ENCODE measurements at regions not wholly inside any gene's neighbourhood (a gene's known extent, or its start where the extent isn't known, plus 50 kb on each side); places are given as distances from the start of the nearest gene placed in this dataset.
"Not testable (repeated sequence)": the region's sequence is repeated elsewhere in the genome, so short reads cannot be mapped to it uniquely, and the experiment has no call there.

DNA sequence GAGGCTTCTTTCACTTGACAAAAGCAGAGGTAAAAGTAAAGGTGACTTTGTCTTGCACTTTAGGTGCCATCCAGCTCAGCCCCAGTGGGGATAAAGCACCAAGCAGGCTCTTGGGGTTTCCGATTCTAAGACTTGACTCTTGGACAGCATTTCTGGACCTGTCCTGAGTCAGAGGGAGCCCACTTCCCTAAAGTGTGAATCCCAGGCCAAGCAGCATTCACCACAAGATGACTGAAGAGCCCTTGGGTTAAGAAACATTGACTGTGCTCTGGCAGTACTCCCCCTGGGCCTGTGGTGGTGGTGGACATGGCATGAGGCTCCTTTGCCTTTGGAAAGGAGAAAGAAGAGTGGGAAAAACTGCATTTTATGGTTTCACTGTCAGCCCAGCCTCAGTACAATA lies 638.0 kb upstream of the VRK2 start:
- no peak for DNase-seq (ENCODE audit: low read depth in 2 of 3, low spot score in 1 of 3)

DNA sequence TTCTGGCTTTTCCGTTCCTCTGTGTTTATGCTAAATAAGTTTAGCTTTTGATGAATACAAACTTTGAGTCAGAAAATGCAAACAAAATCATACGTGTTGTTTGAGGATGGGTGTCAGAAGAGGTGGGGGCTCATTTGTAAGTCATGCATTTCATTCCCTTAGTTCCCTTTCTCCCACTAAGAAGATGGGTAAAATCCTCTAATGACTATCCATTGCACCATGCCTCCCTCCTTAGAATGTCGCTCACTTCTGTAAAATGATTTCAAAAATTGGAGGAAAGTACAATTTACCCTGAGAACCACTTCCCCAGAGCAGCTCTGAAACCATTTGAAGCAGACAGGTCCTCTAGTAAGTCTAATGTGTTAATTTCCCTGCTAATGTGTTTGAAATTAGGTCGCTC lies 629.6 kb upstream of the VRK2 start:
- DNase-seq (ENCODE audit: low read depth in 2 of 3, low spot score in 1 of 3), result no peak

DNA sequence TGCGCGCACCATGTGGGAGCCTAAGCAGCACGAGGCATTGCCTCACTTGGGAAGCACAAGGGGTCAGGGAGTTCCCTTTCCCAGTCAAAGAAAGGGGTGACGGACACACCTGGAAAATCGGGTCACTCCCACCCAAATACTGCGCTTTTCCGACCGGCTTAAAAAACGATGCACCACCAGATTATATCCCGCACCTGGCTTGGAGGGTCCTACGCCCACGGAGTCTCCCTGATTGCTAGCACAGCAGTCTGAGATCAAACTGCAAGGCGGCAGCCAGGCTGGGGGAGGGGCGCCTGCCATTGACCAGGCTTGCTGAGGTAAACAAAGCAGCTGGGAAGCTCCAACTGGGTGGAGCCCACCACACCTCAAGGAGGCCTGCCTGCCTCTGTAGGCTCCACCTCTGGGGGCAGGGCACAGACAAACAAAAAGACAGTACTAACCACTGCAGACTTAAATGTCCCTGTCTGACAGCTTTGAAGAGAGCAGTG lies 627.7 kb upstream of the VRK2 start:
- DNase-seq (ENCODE audit: low read depth in 2 of 3, low spot score in 1 of 3), result not testable (repeated sequence)

DNA sequence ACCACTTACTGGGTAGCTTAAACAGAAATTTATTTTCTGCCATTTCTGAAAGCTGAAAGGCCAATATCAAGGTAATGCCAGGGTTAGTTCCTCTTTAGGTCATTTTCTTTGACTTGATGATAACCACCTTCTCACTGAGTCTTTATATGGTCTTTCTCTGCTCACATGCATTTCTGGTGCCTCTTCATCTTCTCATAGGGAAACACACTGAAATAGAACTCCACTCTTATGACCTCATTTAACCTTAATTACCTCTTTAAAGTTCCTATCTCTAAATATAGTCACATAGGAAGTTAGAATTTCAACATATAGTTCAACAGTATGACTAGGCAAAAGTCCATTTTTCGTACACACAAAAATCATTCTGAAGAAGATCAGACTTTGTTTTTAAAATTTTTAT lies 616.8 kb upstream of the VRK2 start:
- no peak for DNase-seq (ENCODE audit: low read depth in 2 of 3, low spot score in 1 of 3)

DNA sequence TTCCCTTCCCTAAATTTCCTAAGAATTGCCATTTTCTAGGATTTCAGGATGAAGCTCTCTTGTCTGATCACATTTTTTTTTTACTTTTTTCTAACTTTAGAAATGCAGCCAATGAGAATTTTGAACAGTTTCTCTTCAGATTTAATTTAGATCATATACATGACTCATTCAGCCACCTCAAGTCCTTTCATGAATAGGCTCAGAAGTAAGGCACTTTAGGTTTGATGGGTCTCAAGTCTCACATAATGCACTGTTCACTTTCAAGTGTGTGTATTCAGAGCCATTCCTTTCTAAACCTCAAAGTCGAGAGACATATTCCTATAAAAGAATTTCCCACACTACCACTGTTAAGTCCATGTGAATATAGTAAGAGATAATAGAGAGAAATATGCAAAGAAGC lies 614.1 kb upstream of the VRK2 start:
- no peak for DNase-seq (ENCODE audit: low read depth in 2 of 3, low spot score in 1 of 3)

DNA sequence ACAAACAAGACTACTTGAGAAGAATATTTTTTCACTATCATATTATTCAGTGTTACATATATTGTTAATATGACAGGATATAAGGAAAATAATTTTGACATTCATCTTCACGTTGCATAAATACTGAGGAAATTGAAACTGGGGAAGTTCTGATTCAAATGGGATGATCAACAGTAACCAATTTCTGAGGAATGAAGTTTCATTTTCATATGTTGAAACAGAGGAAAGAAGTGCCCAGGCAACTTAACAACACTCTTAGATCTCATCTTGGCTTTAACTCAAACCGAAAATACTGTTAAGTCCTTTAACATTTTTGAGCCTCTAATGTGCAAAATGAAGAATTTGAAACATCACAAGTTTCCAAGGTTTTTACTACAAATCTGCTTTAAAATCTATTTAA lies 612.2 kb upstream of the VRK2 start:
- no peak for DNase-seq (ENCODE audit: low read depth in 2 of 3, low spot score in 1 of 3)

DNA sequence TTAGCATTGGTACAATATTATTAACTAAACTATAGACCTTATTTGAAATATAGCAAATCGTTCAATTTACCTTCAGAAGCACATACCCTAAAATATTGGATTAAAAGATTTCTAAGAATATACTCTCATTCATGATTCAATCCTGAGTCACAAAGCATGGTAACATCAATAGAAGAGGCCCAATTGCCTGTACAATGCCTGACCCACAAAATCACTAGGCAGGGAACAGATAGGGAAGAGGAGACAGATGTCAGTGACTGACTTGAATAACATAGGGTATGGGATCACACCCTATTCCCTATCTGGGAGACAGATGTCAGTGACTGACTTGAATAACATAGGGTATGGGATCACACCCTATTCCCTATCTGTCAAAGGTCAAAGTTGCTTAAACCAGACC lies 611.6 kb upstream of the VRK2 start:
- no peak for DNase-seq (ENCODE audit: low read depth in 2 of 3, low spot score in 1 of 3)

DNA sequence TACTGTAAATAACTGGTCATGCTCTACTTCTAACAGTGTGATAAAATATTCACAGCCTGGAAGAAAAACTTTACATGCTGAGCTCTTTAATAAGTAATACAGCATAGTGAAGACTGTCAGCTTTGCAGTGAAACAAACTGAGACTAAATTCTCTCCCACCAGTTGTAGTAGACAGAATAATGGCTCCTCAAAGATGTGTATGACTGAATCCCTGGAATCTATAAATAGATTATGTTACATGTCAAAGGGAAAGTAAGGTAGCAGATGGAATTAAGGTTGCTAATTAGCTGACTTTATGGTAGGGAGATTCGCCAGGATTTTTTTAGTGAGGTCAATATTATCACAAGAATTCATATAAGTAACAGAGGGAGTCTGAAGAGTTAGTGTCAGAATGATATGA lies 609.5 kb upstream of the VRK2 start:
- no peak for DNase-seq (ENCODE audit: low read depth in 2 of 3, low spot score in 1 of 3)

DNA sequence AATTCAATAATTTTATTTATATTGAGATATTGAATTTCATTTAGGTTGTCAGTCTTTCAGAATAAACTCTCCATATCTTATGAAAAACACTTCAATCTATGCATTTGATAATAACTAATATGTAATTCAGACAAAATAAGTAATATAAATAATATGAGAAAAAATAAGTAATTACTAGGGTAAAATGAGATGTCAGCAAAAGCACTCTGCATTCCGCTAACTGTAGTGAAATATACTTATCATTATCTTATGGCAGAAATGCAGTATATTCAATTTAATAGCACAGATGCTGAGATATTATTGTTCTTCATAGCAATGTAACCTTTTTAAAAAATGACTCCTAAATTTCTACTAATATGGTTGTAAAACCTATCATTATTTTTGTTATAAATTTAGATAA lies 606.2 kb upstream of the VRK2 start:
- DNase-seq (ENCODE audit: low read depth in 2 of 3, low spot score in 1 of 3), result no peak

DNA sequence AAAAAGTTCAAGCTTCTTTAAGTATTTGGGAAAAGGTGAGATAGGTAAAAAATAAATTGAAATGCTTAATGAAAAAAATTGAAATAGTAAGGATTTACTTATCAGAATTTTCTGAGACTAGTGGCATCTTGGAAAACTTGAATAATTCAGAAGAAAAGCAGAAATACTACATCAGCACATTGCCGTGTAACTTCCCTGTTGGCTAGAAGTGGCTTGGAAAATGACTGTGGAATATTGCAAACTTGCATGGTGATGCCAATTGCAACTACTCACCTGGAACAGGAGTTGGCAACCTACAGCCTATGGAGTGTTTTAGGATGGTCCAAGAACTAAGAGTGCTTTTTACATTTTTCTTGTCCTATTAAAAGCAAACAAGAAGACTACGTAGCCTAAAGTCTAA lies 603.5 kb upstream of the VRK2 start:
- no peak for DNase-seq (ENCODE audit: low read depth in 2 of 3, low spot score in 1 of 3)

DNA sequence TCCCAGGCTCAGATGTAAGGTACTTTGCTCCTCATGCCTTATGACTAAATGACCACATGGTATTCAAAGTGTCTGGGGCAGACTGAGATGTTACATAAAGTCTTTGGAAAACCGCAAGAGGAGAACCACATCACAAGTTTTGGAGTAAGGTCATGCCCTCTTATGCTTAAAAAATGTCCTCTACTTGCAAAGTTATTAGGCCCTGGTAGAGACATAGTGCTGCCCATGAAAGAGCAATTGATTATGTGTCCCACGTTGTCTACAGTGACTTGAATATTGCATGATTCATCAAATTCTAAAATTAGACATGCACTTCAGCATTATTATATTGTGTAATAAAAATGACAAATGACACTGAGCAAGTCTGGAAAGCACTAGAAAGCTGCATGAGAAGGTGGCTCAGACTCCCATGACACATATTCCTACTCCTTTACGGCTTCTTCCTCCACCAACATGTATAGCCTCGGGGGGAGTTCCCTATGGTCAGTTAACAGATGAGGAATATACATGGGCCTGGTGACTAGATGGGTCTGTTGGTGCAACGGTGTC lies 602.6 kb upstream of the VRK2 start:
- no peak for DNase-seq (ENCODE audit: low read depth in 2 of 3, low spot score in 1 of 3)

DNA sequence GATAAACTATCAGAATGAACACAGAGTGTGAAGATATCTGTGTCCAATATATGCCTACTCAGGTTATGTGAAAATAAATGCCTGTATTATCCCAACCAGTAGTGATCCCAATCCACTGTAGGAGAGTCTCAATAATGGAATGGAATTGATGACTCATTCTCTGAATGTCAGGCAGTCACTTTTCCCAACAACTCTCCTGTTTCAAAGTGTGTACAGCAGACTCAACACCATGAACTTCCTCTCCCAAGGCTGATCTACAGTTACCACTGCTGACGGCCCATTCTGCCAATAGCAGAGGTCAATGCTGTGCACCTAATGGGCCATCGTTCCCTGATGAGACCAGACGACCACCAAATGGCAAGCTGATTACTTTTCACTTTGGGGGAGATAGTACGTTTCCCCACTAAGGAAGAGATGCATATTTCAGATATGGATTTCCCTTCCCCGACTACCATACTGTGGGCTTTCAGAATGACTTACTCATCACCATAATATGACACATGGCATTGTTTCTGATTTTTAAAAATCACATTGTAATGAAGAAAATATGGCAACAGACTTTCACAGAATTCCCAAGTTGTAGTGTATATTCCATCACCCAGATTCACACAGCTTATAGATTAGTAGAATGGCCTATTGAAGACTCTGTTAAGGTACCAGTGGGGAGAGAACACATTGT lies 601.7 kb upstream of the VRK2 start:
- no peak for DNase-seq (ENCODE audit: low read depth in 2 of 3, low spot score in 1 of 3)

DNA sequence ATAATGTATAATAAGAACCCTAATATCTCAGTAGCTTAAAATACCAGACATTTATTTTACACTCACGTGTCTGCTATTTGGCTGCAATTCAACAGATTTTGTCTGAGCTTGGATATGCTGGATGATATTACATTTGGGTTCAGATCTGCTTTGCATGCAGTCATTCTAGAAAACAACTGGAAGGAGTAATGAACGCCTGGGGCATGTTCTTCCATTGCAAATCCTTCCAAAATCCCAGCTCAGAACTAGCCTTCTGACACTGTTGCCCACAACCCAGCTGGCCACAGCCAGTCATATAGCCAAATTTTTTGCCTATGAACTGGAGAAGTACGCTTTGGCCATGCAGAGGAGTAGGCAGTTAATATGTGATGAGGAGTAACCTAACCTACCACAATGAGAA lies 597.8 kb upstream of the VRK2 start:
- no peak for DNase-seq (ENCODE audit: low read depth in 2 of 3, low spot score in 1 of 3)

DNA sequence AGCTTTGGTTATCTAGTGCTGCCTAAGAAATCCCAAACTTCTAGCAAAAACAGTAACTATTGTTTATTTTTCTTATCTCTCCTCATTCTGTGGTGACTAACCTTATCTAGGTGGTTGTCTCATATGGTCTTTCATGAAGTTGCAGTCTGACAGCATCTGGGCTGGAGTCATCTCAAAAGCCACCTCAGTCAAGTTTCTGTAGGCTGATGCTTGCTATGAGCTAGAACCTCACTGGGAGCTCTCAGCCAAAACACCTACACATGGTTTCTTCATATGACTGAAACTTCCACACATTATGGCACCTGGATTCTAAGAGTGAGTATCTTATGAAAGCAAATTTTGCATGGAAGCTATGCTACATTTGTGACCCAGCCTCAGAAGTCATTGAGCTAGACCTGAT lies 596.4 kb upstream of the VRK2 start:
- no peak for DNase-seq (ENCODE audit: low read depth in 2 of 3, low spot score in 1 of 3)

DNA sequence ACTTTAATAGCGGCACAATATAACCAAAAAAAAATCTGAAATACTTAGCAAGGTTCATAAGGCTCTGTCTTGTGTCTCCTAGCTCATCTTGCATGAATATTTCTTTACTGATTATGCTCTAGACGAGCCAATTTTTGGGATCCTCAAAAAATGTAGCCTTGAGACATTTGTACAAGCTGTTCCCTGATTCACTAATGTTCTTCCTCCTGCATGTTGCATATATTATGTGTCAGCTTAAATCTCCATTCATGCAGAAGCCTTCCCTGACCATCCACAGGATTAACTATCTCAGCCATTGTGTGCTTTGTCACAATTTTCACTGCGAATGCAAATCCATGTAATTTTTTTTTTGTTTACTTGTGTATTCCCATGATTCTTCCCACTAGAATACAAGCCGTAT lies 594.0 kb upstream of the VRK2 start:
- no peak for DNase-seq (ENCODE audit: low read depth in 2 of 3, low spot score in 1 of 3)

DNA sequence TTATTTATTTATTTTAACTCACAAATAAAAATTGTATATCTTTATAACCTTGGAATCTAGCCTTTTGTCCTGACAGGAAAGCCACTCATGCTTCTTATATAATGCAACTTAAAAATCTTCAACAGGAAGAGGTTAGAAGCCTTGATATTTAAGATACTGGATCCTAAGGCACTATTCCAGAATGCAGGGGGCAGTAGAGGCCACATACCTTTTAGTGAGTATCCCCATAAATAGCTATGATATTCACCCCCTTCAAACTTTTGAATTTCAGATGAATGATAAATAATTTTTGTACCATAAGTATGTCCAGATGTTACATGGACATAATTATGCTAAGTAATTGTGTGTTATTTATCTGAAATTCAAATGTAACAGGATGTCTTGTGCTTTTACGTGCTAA lies 592.7 kb upstream of the VRK2 start:
- DNase-seq (ENCODE audit: low read depth in 2 of 3, low spot score in 1 of 3), result no peak

DNA sequence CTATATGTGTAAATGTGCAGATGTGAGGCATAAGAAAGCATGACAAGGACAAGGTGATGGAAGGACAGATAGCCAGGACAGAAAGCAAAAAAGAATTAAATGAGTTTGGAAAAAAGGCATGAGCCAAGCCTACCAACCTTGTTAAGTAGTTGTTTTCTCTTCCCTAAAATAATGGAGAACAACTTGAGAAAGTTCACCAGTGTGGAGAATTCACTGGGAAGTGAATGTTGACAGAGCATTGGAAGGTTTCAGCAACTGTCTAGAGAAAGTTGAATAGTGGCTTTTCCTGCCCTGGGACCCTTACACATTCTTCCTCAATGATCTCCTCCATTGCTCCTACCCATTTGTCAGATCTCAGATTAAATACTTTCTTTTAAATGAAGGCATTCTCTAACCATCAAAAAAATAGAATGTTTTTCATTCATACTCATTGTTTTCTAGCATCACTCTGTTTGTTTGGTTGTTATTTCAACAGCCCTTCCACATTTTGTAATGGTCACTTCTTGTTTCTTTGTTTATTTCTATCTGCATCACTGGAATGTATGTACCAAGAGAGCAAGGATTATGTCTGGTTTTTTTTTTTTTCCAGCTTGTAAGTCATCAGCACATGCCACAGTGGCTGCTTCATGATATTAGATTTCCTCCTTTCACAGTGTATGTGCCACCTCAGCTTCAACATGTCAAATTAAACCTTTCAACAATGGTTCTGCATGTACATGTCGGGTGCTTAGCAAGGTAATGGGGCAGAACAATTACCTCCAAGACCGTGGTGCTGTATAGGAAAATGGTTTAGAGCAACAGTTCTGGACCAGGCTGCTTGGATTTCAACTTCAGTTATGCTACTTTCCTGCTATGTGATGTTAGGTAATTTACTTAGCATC lies 586.0 kb upstream of the VRK2 start:
- no peak for DNase-seq (ENCODE audit: low read depth in 2 of 3, low spot score in 1 of 3)

DNA sequence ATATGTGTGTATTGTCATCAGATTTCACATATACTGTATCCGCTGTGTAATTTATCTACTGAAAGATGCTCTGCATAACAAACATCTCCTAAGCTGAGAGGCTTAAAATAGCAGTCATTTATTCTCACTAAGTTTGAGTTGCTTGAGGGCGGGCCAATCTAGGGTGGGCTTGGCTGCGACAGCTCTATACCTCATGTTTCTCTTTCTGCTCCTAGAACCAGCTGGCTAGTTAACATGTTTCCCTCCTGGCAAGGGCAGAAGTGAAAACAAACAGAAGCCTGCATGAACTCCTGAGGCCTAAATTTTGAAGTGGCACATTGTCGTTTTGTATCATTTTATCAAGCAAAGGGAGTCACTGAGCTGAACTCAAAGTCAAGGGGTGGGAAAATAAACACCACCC lies 585.0 kb upstream of the VRK2 start:
- DNase-seq (ENCODE audit: low read depth in 2 of 3, low spot score in 1 of 3), result no peak

DNA sequence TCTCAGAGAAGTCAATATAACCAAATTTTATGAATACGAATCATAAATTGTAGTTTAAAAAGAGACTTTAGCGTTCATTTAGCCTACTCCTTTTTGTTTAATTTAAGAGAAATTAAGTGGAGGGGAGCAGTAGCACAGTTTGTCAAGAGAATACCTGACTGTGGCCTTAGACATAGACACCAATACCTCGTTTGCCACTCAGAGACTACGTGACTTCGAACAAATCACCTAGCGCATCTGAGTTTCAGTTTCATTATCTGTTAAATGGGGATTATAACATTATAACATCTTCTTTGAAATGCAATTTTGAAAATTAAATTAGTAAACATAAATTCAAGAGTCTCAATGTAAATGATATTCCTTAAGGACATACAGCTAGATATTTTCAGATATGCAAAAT lies 581.5 kb upstream of the VRK2 start:
- DNase-seq (ENCODE audit: low read depth in 2 of 3, low spot score in 1 of 3), result no peak

DNA sequence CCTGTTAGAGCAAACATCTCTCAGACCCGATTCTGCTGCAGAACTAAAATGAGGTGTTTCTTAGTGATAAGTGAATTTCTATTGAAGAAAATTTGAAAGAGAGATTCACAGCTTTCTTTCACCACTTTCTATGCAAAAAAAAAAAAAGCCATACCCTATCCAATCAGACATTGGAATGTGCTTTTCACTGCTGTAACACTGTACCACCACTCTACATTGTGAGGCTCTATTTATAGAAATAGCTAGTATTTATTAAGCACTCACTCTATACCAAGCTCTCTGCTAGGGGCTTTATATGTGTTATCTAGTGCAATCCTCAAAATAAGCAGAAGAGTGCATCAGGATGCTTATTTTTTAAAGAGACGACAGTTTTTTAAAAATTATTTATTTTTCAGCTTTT lies 580.6 kb upstream of the VRK2 start:
- no peak for DNase-seq (ENCODE audit: low read depth in 2 of 3, low spot score in 1 of 3)

DNA sequence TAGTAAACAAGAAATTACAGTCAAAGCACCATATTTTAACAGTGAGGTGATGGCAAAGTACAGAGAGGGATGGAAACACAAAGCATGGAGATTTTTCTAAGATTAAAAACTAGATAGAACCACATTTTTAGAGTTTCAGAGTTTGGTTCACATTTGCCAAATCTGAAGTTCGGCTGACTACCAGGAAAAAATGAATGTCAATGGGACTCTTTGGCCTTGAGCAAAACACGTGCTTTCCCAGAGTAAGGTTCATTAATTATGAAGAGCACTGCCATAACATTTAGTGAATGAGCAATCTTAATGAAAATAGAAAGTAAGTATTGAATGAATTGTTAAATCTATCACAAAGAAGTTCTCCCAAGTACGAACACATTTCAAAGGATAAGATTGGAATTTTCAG lies 571.2 kb upstream of the VRK2 start:
- no peak for DNase-seq (ENCODE audit: low read depth in 2 of 3, low spot score in 1 of 3)

DNA sequence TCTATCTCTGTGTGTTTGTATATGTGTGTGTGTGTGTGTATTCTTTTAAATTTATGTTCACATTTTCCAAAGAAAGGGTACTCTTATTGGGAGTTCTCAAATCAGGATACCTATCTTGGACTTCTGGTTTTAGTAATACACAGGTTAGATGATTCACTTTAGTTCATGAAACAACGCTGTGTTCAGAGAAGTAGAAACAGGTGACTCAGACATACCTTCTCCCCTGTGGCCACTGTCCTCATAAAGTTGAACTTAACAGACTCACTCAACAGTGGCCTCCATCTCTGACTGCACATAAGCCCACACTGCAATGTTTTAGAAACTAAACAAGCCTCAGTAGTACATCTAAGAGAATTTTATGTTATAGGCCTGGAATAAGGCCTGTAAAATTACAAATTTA lies 566.6 kb upstream of the VRK2 start:
- no peak for DNase-seq (ENCODE audit: low read depth in 2 of 3, low spot score in 1 of 3)
